HCT116 (cell line): ENCODE measurements at regions not wholly inside any gene's neighbourhood (a gene's known extent, or its start where the extent isn't known, plus 50 kb on each side); places are given as distances from the start of the nearest gene placed in this dataset.

Experiments
- ATAC-seq: fragments of 200-7000 bp; cut with Tn5 transposase; 2 replicates; pipeline ENCODE4 v1.9.1; 2020; ENCODE audit warnings: mild to moderate bottlenecking, moderate library complexity
- BruUV-seq: library from RNA; stranded (reverse); fragments of 400-500 nt; replicated peaks from 2 replicates; lab custom pipeline; 2021; lab: Mats Ljungman, UMichigan
- CTCF ChIA-PET: fragments of 300-600 bp; sonication (Branson Sonifier 250); formaldehyde crosslinking; loops from one replicate; lab custom pipeline; 2021; ENCODE audit warnings: antibody characterized with exemption; lab: Charles Lee
- POLR2A ChIA-PET: fragments of 300-600, 350-600 bp; sonication (Branson Sonifier 250); formaldehyde crosslinking; loops from one replicate; lab custom pipeline; 2021; ENCODE audit warnings: antibody characterized with exemption; lab: Charles Lee
- RAD21 ChIA-PET, 2 experiments: fragments of 300-600 bp; sonication (Branson Sonifier 250); formaldehyde crosslinking; loops; one replicate each; lab custom pipeline; 2023; ENCODE audit warnings: low total read pairs in 2 of 2; ENCODE audit not compliant: uncharacterized antibody in 2 of 2, unreplicated experiment in 2 of 2, low non-redundant PET in 1 of 2; lab: Charles Lee
- DNase-seq: peaks from one replicate; pipeline ENCODE4 v3.0.0-alpha.2; 2010; ENCODE audit warnings: low read depth, low spot score
- H2AFZ ChIP-seq: fragments of 200-600 bp; shearing (Covaris generic), sonication (generic); 2 replicates; pipeline ENCODE4 v1.6.1; 2017; ENCODE audit warnings: low read depth, mixed run types, mixed read lengths, antibody characterized with exemption, low read length; ENCODE audit not compliant: poor library complexity, severe bottlenecking
- H3K27ac ChIP-seq: 2 replicates; pipeline ENCODE4 v1.5.1; 2012; ENCODE audit warnings: low read depth, low read length
- H3K27me3 ChIP-seq: fragments of 200-600 bp; sonication (generic); 2 replicates; pipeline ENCODE4 v1.6.1; 2016; ENCODE audit warnings: mixed run types, low read length, mixed read lengths; ENCODE audit not compliant: insufficient read depth
- H3K36me3 ChIP-seq, 2 experiments: fragments of 200-500 bp in 1 of 2; fragments of 200-600 bp in 1 of 2; sonication (Bioruptor generic) in 1 of 2; sonication (generic) in 1 of 2; 2 replicates each; pipeline versions ENCODE4 v1.5.1 to v1.6.1; 2014 to 2016; ENCODE audit warnings: low read length in 2 of 2, inconsistent platforms in 1 of 2, mixed read lengths in 1 of 2, mixed run types in 1 of 2; ENCODE audit not compliant: insufficient read depth in 2 of 2, control insufficient read depth in 1 of 2
- H3K4me1 ChIP-seq, 2 experiments: fragments of 200-600 bp in 1 of 2; sonication (generic) in 1 of 2; 2 replicates each; pipeline versions ENCODE4 v1.5.1 to v1.6.1; 2012 to 2017; ENCODE audit warnings: low read length in 2 of 2, inconsistent platforms in 1 of 2, mild to moderate bottlenecking in 1 of 2, mixed read lengths in 1 of 2, mixed run types in 1 of 2, moderate library complexity in 1 of 2; ENCODE audit not compliant: insufficient read depth in 2 of 2, control insufficient read depth in 1 of 2
- H3K4me2 ChIP-seq: fragments of 200-600 bp; sonication (generic); 2 replicates; pipeline ENCODE4 v1.6.1; 2017; ENCODE audit warnings: mixed run types, low read length, mixed read lengths
- H3K4me3 ChIP-seq, 2 experiments: fragments of 200-600 bp in 1 of 2; sonication (generic) in 1 of 2; replicated peaks in 1 of 2; 2 replicates each; pipeline ENCODE4 v1.5.1; 2011 to 2016; ENCODE audit warnings: low read length in 2 of 2, control low read depth in 1 of 2, low read depth in 1 of 2, mild to moderate bottlenecking in 1 of 2, mixed read lengths in 1 of 2, mixed run types in 1 of 2
- H3K79me2 ChIP-seq: fragments of 200-600 bp; sonication (generic); 2 replicates; pipeline ENCODE4 v1.6.1; 2017; ENCODE audit warnings: mild to moderate bottlenecking, mixed run types, low read length, moderate library complexity, mixed read lengths; ENCODE audit not compliant: insufficient read depth
- H3K9ac ChIP-seq: fragments of 200-600 bp; sonication (generic); 2 replicates; pipeline ENCODE4 v1.6.1; 2016; ENCODE audit warnings: low read length, mixed read lengths
- H3K9me2 ChIP-seq: fragments of 200-600 bp; sonication (generic), shearing (Covaris generic); 2 replicates; pipeline ENCODE4 v1.6.1; 2017; ENCODE audit warnings: mixed run types, mild to moderate bottlenecking, moderate library complexity; ENCODE audit not compliant: insufficient read depth
- H3K9me3 ChIP-seq, 2 experiments: fragments of 200-500 bp in 1 of 2; fragments of 200-600 bp in 1 of 2; sonication (Bioruptor generic) in 1 of 2; sonication (generic) in 1 of 2; 2 replicates each; pipeline ENCODE4 v1.6.1; 2014 to 2017; ENCODE audit warnings: low read length in 2 of 2, mixed read lengths in 2 of 2, inconsistent platforms in 1 of 2, low read depth in 1 of 2, mild to moderate bottlenecking in 1 of 2, mixed run types in 1 of 2, moderate library complexity in 1 of 2; ENCODE audit not compliant: control insufficient read depth in 1 of 2, insufficient read depth in 1 of 2
- H4K20me1 ChIP-seq: fragments of 200-600 bp; sonication (generic), shearing (Covaris generic); 2 replicates; pipeline ENCODE4 v1.6.1; 2017; ENCODE audit warnings: mixed run types, mild to moderate bottlenecking, moderate library complexity; ENCODE audit not compliant: insufficient read depth
- CBX3 ChIP-seq: IDR thresholded peaks from 2 replicates; pipeline ENCODE4 v1.6.1; 2012; ENCODE audit warnings: low read depth
- CEBPB ChIP-seq: IDR thresholded peaks from 2 replicates; pipeline ENCODE4 v1.6.1; 2012; ENCODE audit warnings: low read depth
- EGR1 ChIP-seq: IDR thresholded peaks from 2 replicates; pipeline ENCODE4 v1.6.1; 2012; ENCODE audit warnings: low read depth
- ELF1 ChIP-seq: IDR thresholded peaks from 2 replicates; pipeline ENCODE4 v1.6.1; 2012; ENCODE audit warnings: low read depth, borderline replicate concordance
- FOSL1 ChIP-seq: IDR thresholded peaks from 2 replicates; pipeline ENCODE4 v1.6.1; 2012; ENCODE audit warnings: low read depth
- JUND ChIP-seq: IDR thresholded peaks from 2 replicates; pipeline ENCODE4 v1.6.1; 2012
- POLR2A ChIP-seq: IDR thresholded peaks from 2 replicates; pipeline ENCODE4 v1.7.0; 2011; ENCODE audit warnings: borderline replicate concordance; ENCODE audit not compliant: insufficient read depth, insufficient read length; ENCODE audit errors: extremely low read depth
- RAD21 ChIP-seq: IDR thresholded peaks from 2 replicates; pipeline ENCODE4 v1.6.1; 2012; ENCODE audit warnings: low read depth, mild to moderate bottlenecking
- SIN3A ChIP-seq: IDR thresholded peaks from 2 replicates; pipeline ENCODE4 v1.6.1; 2012; ENCODE audit warnings: low read depth
- SP1 ChIP-seq: IDR thresholded peaks from 2 replicates; pipeline ENCODE4 v1.6.1; 2012; ENCODE audit warnings: low read depth
- TCF7L2 ChIP-seq: IDR thresholded peaks from 2 replicates; pipeline ENCODE4 v1.7.0; 2011; ENCODE audit warnings: borderline replicate concordance, inconsistent platforms; ENCODE audit not compliant: insufficient read depth, insufficient read length; ENCODE audit errors: extremely low read depth
- YY1 ChIP-seq: IDR thresholded peaks from 2 replicates; pipeline ENCODE4 v1.6.1; 2011; ENCODE audit warnings: low read length, low read depth, moderate library complexity, mild to moderate bottlenecking; ENCODE audit not compliant: insufficient replicate concordance; ENCODE audit errors: extremely low read depth
- ZFX ChIP-seq: fragments of 450-650 bp; IDR thresholded peaks from 2 replicates; pipeline ENCODE4 v1.6.1; 2017
- intact Hi-C: fragments of 100-400 bp; cut with micrococcal nuclease; formaldehyde crosslinking; loops from 2 replicates; pipeline ENCODE4 v1.10.0; 2022
- TF ChIP-seq, protein P1 (sequence below): IDR thresholded peaks from 2 replicates; pipeline ENCODE4 v1.6.1; 2012
- TF ChIP-seq, protein P2 (sequence below), 3 experiments: fragments of 200-600 bp in 1 of 3; sonication (generic) in 1 of 3; IDR thresholded peaks in 2 of 3; conservative IDR thresholded peaks in 1 of 3; 2 replicates each; pipeline ENCODE4 v1.5.1; 2012 to 2017; ENCODE audit warnings: low read depth in 2 of 3, low read length in 2 of 3, antibody characterized with exemption in 1 of 3, borderline replicate concordance in 1 of 3, control low read depth in 1 of 3, mild to moderate bottlenecking in 1 of 3, mixed read lengths in 1 of 3, mixed run types in 1 of 3, moderate library complexity in 1 of 3; ENCODE audit not compliant: insufficient read depth in 1 of 3
- TF ChIP-seq, protein P3 (sequence below): IDR thresholded peaks from 2 replicates; pipeline ENCODE4 v1.6.1; 2011; ENCODE audit warnings: mild to moderate bottlenecking, low read length, moderate library complexity; ENCODE audit not compliant: insufficient replicate concordance; ENCODE audit errors: extremely low read depth
- TF ChIP-seq, protein P4 (sequence below): IDR thresholded peaks from 2 replicates; pipeline ENCODE4 v1.6.1; 2012
- TF ChIP-seq, protein P5 (sequence below): IDR thresholded peaks from 2 replicates; pipeline ENCODE4 v1.6.1; 2012; ENCODE audit warnings: low read depth

DNA sequence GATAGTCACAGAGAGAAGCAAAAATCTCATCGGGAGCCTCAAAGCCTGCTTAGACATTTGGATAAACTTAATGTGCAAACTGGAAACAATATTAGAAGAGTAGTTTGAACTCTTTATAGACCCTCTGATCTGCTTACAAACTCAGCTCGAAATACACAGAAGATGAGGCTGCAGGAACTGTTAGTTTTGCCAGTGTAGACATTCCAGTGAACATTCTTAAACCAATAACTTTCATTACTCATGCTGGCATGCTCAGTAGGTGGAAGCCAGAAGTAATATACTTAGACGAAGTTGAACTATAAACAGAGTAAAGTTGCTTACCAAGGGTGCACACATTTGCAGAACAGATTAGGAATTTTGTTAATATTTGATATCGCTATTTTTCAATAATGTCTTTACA lies 303.5 kb downstream of the ANKRD50 start:
- no peak overlapping the region for H3K9ac ChIP-seq
- ATAC-seq (no peak), DNase-seq (no peak)
- no TSS peak for BruUV-seq
- H2AFZ ChIP-seq, result no peak overlapping the region
- no peaks in the 10 kb centered on the region for H3K9me3 ChIP-seq
- CTCF ChIA-PET, result no interaction called here
- H4K20me1 ChIP-seq, result no peaks in the 10 kb centered on the region
- POLR2A ChIA-PET, result no interaction called here
- H3K27ac ChIP-seq, result no peak overlapping the region
- intact Hi-C loops, result no loop called here
- H3K4me1 ChIP-seq, result no peaks in the 10 kb centered on the region
- H3K4me3 ChIP-seq, result no peak overlapping the region
- H3K79me2 ChIP-seq, result no peaks in the 10 kb centered on the region
- TF ChIP-seq SIN3A (no peak), CBX3 (no peak), RAD21 (no peak), FOSL1 (no peak), ZFX (no peak), CEBPB (no peak), EGR1 (no peak), TCF7L2 (no peak), SP1 (no peak), POLR2A (no peak), YY1 (no peak), JUND (no peak), ELF1 (no peak)
- TF ChIP-seq, protein P1, sequence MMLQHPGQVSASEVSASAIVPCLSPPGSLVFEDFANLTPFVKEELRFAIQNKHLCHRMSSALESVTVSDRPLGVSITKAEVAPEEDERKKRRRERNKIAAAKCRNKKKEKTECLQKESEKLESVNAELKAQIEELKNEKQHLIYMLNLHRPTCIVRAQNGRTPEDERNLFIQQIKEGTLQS, result no peak
- TF ChIP-seq, protein P2, sequence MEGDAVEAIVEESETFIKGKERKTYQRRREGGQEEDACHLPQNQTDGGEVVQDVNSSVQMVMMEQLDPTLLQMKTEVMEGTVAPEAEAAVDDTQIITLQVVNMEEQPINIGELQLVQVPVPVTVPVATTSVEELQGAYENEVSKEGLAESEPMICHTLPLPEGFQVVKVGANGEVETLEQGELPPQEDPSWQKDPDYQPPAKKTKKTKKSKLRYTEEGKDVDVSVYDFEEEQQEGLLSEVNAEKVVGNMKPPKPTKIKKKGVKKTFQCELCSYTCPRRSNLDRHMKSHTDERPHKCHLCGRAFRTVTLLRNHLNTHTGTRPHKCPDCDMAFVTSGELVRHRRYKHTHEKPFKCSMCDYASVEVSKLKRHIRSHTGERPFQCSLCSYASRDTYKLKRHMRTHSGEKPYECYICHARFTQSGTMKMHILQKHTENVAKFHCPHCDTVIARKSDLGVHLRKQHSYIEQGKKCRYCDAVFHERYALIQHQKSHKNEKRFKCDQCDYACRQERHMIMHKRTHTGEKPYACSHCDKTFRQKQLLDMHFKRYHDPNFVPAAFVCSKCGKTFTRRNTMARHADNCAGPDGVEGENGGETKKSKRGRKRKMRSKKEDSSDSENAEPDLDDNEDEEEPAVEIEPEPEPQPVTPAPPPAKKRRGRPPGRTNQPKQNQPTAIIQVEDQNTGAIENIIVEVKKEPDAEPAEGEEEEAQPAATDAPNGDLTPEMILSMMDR (IDR thresholded peaks at IDR 0.05 in 2 of 3, conservative IDR thresholded peaks at IDR 0.05 in 1 of 3; ENCODE audit: borderline replicate concordance in 1 of 3, insufficient read depth in 1 of 3, low read depth in 2 of 3, low read length in 2 of 3), result no peak
- TF ChIP-seq, protein P3, sequence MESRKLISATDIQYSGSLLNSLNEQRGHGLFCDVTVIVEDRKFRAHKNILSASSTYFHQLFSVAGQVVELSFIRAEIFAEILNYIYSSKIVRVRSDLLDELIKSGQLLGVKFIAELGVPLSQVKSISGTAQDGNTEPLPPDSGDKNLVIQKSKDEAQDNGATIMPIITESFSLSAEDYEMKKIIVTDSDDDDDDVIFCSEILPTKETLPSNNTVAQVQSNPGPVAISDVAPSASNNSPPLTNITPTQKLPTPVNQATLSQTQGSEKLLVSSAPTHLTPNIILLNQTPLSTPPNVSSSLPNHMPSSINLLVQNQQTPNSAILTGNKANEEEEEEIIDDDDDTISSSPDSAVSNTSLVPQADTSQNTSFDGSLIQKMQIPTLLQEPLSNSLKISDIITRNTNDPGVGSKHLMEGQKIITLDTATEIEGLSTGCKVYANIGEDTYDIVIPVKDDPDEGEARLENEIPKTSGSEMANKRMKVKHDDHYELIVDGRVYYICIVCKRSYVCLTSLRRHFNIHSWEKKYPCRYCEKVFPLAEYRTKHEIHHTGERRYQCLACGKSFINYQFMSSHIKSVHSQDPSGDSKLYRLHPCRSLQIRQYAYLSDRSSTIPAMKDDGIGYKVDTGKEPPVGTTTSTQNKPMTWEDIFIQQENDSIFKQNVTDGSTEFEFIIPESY, result no peak
- TF ChIP-seq, protein P4, sequence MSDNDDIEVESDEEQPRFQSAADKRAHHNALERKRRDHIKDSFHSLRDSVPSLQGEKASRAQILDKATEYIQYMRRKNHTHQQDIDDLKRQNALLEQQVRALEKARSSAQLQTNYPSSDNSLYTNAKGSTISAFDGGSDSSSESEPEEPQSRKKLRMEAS, result no peak
- TF ChIP-seq, protein P5, sequence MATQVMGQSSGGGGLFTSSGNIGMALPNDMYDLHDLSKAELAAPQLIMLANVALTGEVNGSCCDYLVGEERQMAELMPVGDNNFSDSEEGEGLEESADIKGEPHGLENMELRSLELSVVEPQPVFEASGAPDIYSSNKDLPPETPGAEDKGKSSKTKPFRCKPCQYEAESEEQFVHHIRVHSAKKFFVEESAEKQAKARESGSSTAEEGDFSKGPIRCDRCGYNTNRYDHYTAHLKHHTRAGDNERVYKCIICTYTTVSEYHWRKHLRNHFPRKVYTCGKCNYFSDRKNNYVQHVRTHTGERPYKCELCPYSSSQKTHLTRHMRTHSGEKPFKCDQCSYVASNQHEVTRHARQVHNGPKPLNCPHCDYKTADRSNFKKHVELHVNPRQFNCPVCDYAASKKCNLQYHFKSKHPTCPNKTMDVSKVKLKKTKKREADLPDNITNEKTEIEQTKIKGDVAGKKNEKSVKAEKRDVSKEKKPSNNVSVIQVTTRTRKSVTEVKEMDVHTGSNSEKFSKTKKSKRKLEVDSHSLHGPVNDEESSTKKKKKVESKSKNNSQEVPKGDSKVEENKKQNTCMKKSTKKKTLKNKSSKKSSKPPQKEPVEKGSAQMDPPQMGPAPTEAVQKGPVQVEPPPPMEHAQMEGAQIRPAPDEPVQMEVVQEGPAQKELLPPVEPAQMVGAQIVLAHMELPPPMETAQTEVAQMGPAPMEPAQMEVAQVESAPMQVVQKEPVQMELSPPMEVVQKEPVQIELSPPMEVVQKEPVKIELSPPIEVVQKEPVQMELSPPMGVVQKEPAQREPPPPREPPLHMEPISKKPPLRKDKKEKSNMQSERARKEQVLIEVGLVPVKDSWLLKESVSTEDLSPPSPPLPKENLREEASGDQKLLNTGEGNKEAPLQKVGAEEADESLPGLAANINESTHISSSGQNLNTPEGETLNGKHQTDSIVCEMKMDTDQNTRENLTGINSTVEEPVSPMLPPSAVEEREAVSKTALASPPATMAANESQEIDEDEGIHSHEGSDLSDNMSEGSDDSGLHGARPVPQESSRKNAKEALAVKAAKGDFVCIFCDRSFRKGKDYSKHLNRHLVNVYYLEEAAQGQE, result no peak
- no peaks in the 10 kb centered on the region for H3K27me3 ChIP-seq
- H3K36me3 ChIP-seq, result no peaks in the 10 kb centered on the region
- no peaks in the 10 kb centered on the region for H3K9me2 ChIP-seq
- RAD21 ChIA-PET, result no interaction called here
- H3K4me2 ChIP-seq, result no peak overlapping the region
